ENCODE measurements at regions not wholly inside any gene's neighbourhood (a gene's known extent, or its start where the extent isn't known, plus 50 kb on each side); places are given as distances from the start of the nearest gene placed in this dataset.

DNA sequence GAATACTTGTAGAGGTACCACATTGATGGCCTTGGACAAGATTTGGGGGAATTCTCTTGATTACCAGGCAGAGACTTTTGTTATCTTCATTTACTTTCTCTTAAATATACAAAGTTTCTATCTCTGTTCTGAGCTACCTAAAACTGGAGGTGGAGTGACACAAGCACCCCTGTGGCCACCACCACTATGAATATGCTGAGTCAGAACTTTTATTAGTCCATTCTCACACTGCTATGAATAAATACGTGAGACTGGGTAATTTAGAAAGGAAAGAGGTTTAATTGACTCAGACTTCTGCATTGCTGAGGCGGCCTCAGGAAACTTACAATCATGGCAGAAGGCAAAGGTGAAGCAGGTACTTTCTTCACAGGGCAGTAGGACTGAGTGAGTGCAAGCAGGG lies 67.1 kb downstream of the RTL3 start:
- TF ChIP-seq, protein P1, sequence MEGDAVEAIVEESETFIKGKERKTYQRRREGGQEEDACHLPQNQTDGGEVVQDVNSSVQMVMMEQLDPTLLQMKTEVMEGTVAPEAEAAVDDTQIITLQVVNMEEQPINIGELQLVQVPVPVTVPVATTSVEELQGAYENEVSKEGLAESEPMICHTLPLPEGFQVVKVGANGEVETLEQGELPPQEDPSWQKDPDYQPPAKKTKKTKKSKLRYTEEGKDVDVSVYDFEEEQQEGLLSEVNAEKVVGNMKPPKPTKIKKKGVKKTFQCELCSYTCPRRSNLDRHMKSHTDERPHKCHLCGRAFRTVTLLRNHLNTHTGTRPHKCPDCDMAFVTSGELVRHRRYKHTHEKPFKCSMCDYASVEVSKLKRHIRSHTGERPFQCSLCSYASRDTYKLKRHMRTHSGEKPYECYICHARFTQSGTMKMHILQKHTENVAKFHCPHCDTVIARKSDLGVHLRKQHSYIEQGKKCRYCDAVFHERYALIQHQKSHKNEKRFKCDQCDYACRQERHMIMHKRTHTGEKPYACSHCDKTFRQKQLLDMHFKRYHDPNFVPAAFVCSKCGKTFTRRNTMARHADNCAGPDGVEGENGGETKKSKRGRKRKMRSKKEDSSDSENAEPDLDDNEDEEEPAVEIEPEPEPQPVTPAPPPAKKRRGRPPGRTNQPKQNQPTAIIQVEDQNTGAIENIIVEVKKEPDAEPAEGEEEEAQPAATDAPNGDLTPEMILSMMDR (IDR thresholded peaks at IDR 0.05) = no peak
- no peak for TF ChIP-seq POLR2A (IDR thresholded peaks at IDR 0.05)

Measured in thyroid gland (tissue), 4 donors.